DND-41 (cell line): ENCODE measurements at regions not wholly inside any gene's neighbourhood (a gene's known extent, or its start where the extent isn't known, plus 50 kb on each side); places are given as distances from the start of the nearest gene placed in this dataset.

Experiments used
- EZH2 ChIP-seq: IDR thresholded peaks from 3 replicates; pipeline ENCODE4 v1.6.1; 2012; ENCODE audit warnings: borderline replicate concordance, low read depth, mild to moderate bottlenecking, moderate library complexity, low read length, inconsistent platforms; ENCODE audit not compliant: severe bottlenecking
- TF ChIP-seq, protein P1 (sequence below): IDR thresholded peaks from 2 replicates; pipeline ENCODE4 v1.5.1; 2012; ENCODE audit warnings: borderline replicate concordance, low read length, moderate library complexity, mild to moderate bottlenecking; ENCODE audit not compliant: poor library complexity, severe bottlenecking; ENCODE audit errors: extremely low read depth

GRCh38 chr4:13912966-13913365 is 285.4 kb upstream of the BOD1L1 start:
- TF ChIP-seq EZH2, result no peak
- TF ChIP-seq, protein P1, sequence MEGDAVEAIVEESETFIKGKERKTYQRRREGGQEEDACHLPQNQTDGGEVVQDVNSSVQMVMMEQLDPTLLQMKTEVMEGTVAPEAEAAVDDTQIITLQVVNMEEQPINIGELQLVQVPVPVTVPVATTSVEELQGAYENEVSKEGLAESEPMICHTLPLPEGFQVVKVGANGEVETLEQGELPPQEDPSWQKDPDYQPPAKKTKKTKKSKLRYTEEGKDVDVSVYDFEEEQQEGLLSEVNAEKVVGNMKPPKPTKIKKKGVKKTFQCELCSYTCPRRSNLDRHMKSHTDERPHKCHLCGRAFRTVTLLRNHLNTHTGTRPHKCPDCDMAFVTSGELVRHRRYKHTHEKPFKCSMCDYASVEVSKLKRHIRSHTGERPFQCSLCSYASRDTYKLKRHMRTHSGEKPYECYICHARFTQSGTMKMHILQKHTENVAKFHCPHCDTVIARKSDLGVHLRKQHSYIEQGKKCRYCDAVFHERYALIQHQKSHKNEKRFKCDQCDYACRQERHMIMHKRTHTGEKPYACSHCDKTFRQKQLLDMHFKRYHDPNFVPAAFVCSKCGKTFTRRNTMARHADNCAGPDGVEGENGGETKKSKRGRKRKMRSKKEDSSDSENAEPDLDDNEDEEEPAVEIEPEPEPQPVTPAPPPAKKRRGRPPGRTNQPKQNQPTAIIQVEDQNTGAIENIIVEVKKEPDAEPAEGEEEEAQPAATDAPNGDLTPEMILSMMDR, result no peak
